ENCODE measurements at regions not wholly inside any gene's neighbourhood (a gene's known extent, or its start where the extent isn't known, plus 50 kb on each side); places are given as distances from the start of the nearest gene placed in this dataset.

- no peak for DNase-seq (ENCODE audit: low read depth, low spot score)
These were observed 309.2 kb downstream of the FAT3 start for GRCh38 chr11:92533657-92534335.

DNA sequence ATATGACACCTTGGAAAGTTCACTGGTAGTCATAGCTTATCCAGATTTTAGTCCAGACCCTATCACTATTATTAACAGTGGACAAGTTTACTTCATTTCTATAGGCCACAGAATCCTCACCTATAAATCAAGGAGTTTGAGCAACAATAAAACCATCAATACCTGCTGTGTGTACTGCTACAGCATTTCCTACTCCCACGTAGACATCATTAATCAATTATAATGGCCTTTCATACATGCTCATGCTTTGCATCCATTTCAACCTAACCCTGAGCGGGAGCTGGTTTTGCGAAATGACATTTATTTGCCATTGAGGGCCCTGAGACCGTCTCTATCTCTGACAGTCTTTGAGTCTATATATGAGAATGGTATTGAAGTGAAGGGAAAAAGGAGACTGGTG is 312.3 kb downstream of the FAT3 start:
- DNase-seq (ENCODE audit: low read depth, low spot score) = no peak

GRCh38 chr11:92540096-92540495 is 315.5 kb downstream of the FAT3 start:
- no peak for DNase-seq (ENCODE audit: low read depth, low spot score)

DNA sequence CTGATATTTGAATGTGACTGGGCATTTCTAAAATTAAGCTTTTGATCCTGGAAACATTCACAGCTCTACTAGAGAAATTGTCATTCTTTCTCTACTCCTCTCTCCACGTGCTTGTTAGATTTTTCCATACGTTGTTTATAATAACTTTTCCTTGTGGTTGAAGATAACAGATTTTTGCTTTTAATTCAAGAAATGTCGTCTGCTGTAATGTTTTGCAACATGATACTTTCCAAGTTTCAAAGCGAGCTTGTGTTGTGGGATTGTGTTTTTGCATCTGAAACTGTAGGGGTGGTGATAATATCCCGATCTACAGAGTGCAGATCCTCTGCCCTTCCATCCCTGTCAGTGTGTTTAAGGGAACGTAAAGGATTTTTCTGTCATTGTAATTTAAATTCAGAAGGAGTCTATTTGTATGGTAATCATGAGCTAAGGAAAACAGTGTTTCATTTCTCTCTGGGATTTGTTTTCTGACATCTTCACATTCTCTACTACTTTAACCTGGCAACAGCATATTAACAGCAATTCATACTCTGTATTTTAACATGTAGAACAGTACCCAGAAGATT is 321.4 kb downstream of the FAT3 start:
- DNase-seq (ENCODE audit: low read depth, low spot score) = no peak

DNA sequence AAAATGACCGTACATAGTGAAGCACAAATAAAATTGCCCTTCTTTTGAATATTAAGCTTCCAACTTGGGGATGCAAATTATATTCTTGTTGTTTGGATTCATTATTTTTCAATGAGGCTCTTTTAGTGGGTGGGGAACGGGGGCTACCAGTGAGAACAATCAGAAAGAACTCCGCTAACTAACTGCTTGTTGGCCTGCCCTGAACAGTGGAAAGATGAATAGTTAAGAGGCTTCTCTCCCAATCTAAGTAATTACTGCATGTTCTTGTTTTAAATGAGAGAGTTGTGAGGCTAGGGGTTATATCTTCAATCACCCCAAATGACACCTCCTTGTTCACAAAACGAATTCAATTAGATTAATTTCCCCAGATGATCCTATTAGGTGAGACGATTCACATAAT is 322.0 kb downstream of the FAT3 start:
- no peak for DNase-seq (ENCODE audit: low read depth, low spot score)

DNA sequence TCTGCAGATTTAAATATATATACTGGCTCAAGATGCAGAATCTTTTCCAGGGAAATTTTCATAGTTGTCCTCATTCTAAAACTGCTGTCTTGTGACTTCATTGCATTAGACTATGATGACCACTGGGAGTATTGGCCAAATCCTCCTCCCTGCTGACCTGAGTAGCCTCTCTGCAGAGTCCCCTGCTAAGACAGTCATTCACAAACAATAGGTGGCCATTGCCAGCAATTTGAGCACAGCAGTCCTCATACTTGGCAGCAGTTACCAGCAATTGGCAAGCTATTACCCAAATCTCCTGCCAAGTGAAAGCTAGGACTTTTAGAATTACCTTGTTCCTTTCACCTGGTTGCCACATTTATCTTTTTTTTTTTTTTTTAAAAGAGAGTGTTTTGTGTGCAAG is 325.8 kb downstream of the FAT3 start:
- DNase-seq (ENCODE audit: low read depth, low spot score) = peak; percentile 25

GRCh38 chr11:92550871-92551270 is 326.3 kb downstream of the FAT3 start:
- DNase-seq (ENCODE audit: low read depth, low spot score) = no peak

GRCh38 chr11:92552942-92553341 is 328.3 kb downstream of the FAT3 start:
- DNase-seq (ENCODE audit: low read depth, low spot score) = no peak

DNA sequence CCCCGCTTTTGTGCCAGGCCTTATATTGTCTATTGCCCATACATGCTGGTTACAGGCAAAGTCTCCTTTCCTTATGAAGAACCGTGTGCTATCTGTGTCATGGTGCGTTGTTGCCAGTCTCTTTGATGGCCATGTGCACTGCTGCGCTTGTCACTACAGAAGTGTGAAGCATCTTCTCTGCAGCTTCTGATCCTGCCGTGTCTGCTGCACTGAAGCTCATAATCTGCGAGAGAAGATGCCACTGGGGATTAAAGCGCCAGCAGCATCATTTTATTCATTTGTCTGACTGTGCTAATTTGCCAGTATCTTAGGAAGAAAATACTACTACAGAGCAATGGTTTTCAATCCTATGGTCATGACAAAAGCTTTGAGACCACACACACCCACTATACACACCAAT is 330.1 kb downstream of the FAT3 start:
- no peak for DNase-seq (ENCODE audit: low read depth, low spot score)

GRCh38 chr11:92556431-92556830 is 331.8 kb downstream of the FAT3 start:
- DNase-seq (ENCODE audit: low read depth, low spot score) = no peak

GRCh38 chr11:92557879-92558278 is 333.3 kb downstream of the FAT3 start:
- DNase-seq (ENCODE audit: low read depth, low spot score) = no peak

DNA sequence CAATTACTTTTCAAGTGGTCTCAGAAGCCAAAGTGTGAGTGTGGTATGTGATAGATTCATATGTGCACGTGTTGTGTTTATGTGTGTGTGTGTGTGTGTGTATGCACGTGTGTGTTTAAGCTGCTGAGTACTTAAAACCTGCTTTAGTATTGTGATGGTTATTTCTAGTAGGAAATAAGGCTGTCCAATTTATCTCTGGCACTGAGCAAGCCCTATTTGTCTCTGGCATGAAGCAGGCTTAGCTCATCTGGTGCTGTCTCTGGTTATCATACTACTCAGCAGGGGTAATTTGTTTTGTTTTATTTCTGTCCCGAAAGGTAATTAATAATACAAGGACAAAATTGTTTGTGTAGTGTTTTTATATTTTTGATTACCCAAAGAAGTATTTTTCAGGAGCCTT is 333.7 kb downstream of the FAT3 start:
- DNase-seq (ENCODE audit: low read depth, low spot score) = no peak

GRCh38 chr11:92569726-92570125 is 345.1 kb downstream of the FAT3 start:
- DNase-seq (ENCODE audit: low read depth, low spot score) = no peak

DNA sequence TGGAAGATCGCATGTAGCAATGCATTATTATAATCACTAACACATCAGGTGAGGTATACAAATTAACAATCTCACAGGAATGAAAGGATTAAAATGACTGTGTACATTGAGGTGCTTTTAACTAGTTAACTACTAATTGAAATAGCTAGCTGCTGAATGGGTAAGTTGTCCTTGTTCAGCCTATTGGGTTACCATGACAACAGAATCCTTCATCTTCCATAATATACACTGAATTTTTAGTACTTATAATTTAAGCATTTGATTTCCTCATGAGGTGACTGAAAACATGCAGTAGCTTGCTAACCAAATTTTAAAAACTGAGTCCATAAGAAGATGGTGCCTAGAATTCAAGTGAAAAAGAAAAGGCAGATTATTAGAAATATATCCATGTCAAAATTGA is 347.9 kb downstream of the FAT3 start:
- no peak for DNase-seq (ENCODE audit: low read depth, low spot score)

DNA sequence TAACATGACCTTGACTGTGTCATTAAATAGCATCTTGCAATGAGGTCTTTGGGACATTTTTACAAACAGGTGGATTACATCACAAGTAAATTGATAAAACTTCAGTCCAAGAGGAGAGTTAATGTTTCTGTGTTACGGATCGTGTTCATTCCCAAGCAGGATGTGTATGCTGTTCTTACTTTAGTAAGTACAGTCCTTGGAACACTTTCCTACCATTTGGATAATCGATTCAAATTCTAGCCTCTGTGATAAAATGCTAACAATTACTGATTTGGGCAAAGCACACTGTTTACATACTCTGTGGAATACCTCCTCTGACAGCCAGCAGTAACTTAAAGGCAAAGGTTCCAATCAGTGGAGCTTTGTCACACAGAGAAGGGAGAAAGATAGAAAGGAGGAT is 351.7 kb downstream of the FAT3 start:
- no peak for DNase-seq (ENCODE audit: low read depth, low spot score)

- DNase-seq (ENCODE audit: low read depth, low spot score) = no peak
These were observed 356.3 kb downstream of the FAT3 start for GRCh38 chr11:92580908-92581307.

DNA sequence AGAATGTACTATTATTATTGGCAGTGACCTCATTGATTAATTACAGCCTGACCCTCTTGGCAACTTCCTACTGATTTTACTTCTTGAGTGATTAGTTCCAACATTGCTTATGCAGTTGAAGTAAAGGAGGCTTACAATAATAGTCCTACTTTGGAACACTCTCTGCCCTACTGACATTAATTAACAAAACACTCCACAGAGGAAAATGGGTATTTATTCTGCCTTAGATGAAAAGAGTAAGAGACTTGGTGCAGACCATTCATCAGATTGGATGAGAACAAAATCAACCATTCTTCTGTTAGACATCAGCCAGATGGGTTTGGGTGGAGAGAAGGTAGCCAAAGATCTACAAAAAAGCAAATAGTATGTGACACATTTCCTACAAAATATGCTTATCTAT is 363.8 kb downstream of the FAT3 start:
- DNase-seq (ENCODE audit: low read depth, low spot score) = no peak

DNA sequence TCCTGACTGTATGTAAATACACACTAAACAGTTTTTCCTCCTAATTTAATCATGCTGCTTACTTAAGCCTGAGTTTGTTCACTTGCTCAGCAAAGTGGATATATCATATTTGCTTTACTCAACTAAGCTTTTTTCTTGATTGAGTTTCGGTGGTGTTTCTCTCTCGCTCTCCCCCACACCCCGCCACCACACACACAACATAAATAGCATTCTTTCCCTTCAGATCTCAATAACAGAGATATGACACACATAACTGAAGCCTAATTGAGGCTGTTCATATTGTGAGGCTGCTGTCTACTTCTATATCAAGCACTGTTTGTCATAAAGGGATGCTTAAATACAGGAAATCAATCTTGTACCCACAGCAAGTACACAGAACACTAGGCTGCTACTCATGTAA is 364.9 kb downstream of the FAT3 start:
- no peak for DNase-seq (ENCODE audit: low read depth, low spot score)

DNA sequence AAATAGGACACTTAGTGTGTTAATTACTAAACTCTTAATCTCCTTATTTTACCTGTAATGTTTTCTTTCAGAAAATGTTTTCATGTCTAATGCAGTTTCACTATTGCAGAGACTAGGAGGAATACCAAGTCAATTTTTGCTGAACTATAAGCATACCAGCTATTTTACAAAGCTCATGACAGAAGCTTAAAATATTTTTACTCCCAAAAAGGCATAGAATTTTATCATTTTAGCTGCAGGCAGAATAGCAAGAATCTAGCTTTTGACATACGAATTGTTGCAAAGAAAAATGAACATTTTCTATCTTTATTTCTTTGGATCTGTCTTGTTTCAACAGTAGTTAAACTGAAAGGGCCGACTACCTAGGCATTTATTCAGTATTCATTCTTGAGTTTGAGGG is 366.9 kb downstream of the FAT3 start:
- no peak for DNase-seq (ENCODE audit: low read depth, low spot score)

DNA sequence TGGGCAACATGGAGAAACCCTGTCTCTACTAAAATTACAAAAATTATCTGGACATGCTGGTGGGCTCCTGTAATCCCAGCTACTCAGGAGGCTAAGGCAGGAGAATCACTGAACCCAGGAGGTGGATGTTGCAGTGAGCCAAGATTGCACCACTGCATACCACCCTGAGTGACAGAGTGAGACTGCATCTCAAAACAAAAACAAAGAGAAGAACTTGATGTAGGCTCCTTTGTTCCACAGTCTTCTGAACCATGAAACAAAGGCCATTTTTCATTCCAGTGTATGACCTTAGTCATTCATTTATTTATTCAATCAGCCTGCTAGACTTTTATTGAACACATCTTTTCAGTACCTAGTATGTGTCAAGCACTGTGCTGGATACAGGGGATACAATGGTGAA is 369.6 kb downstream of the FAT3 start:
- no peak for DNase-seq (ENCODE audit: low read depth, low spot score)

- DNase-seq (ENCODE audit: low read depth, low spot score) = no peak
These were observed 370.4 kb downstream of the FAT3 start for GRCh38 chr11:92595052-92595451.

DNA sequence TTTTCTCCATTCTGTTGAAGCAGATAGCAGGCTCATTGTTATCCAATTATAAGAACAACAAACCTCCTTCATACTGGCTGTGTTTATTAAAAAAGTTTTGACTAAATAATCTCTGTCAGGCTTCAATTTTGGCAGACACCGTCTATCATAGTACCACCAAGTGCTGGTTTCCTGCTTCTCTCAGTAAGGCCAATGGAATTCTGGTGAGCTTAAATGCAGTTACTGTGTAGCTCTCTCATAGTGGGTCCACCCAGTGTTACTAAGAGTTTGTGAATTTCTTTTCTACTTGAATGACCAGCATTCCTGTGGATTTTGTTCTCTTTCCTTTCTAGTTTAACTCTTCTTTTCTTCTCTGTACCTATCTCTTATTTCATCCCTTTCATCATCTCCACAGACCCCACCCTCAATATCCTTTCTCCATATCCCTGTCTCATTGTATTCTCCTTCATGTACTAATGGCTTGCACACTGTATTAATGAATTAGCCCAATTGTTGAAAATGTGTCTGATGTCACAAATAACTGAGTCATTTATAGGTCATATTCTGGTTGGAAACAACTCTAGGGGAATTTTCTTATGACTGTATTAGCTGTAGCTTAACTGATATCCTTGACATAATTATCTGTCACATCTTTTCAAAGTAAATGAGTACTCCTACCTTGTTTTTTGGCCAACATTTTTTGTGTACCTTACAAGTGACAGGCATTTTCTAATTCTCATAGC is 372.1 kb downstream of the FAT3 start:
- no peak for DNase-seq (ENCODE audit: low read depth, low spot score)

- no peak for DNase-seq (ENCODE audit: low read depth, low spot score)
These were observed 368.4 kb upstream of the MTNR1B start for GRCh38 chr11:92601048-92601447.
